Activated T-cell treated with anti-CD3 and anti-CD28 coated beads, Interleukin-2, amount 50 U/mL, for 4 hours (primary cell): ENCODE measurements at regions not wholly inside any gene's neighbourhood (a gene's known extent, or its start where the extent isn't known, plus 50 kb on each side); places are given as distances from the start of the nearest gene placed in this dataset.

Experiments used
- ATAC-seq, 2 donors: fragments of 200-7000 bp; cut with Tn5 transposase; one replicate each; pipeline ENCODE4 v1.10.0; 2021
- DNase-seq: peaks from one replicate; pipeline ENCODE4 v3.0.0-alpha.2; 2020
- H3K27me3 Mint-ChIP-seq: one replicate; pipeline ENCODE4 v1.8.0; 2021; ENCODE audit warnings: low read depth, mixed read lengths
- H3K36me3 Mint-ChIP-seq: one replicate; pipeline ENCODE4 v1.8.0; 2022; ENCODE audit warnings: mixed read lengths; ENCODE audit not compliant: insufficient read depth
- H3K4me1 Mint-ChIP-seq: one replicate; pipeline ENCODE4 v1.8.0; 2021; ENCODE audit warnings: low read depth, mixed read lengths
- H3K4me3 Mint-ChIP-seq: one replicate; pipeline ENCODE4 v1.8.0; 2021; ENCODE audit warnings: mild to moderate bottlenecking, moderate library complexity, mixed read lengths
- H3K9me3 Mint-ChIP-seq: one replicate; pipeline ENCODE4 v1.8.0; 2021; ENCODE audit warnings: mixed read lengths

GRCh38 chr7:106196460-106197021 is 84.4 kb upstream of the SYPL1 start:
- no peaks in the 10 kb centered on the region for H3K36me3 Mint-ChIP-seq
- no peaks in the 10 kb centered on the region for H3K4me1 Mint-ChIP-seq
- DNase-seq: no peak
- no peak overlapping the region for H3K4me3 Mint-ChIP-seq
- H3K27me3 Mint-ChIP-seq: peaks cover 19% of the 10 kb centered on the region
- ATAC-seq: no peak
- H3K9me3 Mint-ChIP-seq: no peaks in the 10 kb centered on the region

- no peak for ATAC-seq
- H3K4me1 Mint-ChIP-seq: no peaks in the 10 kb centered on the region
- no peaks in the 10 kb centered on the region for H3K36me3 Mint-ChIP-seq
- peaks cover 25% of the 10 kb centered on the region for H3K27me3 Mint-ChIP-seq
- H3K4me3 Mint-ChIP-seq: no peak overlapping the region
- no peak for DNase-seq
- H3K9me3 Mint-ChIP-seq: no peaks in the 10 kb centered on the region
These were observed 81.5 kb upstream of the SYPL1 start for GRCh38 chr7:106193661-106194060.

- DNase-seq (no peak), ATAC-seq (no peak)
- no peaks in the 10 kb centered on the region for H3K4me1 Mint-ChIP-seq
- H3K27me3 Mint-ChIP-seq: peaks cover 21% of the 10 kb centered on the region
- no peak overlapping the region for H3K4me3 Mint-ChIP-seq
- no peaks in the 10 kb centered on the region for H3K9me3 Mint-ChIP-seq
- no peaks in the 10 kb centered on the region for H3K36me3 Mint-ChIP-seq
These were observed 78.6 kb upstream of the SYPL1 start for GRCh38 chr7:106190589-106191330.

GRCh38 chr7:106187613-106188350 is 75.7 kb upstream of the SYPL1 start:
- no peak for DNase-seq
- Mint-ChIP-seq H3K27me3 (peaks cover 9% of the 10 kb centered on the region), H3K4me3 (no peak overlapping the region), H3K4me1 (peaks cover 7% of the 10 kb centered on the region), H3K36me3 (no peaks in the 10 kb centered on the region), H3K9me3 (no peaks in the 10 kb centered on the region)
- no peak for ATAC-seq

GRCh38 chr7:106185719-106186118 is 73.6 kb upstream of the SYPL1 start:
- no peak for ATAC-seq

GRCh38 chr7:106183952-106184351 is 71.8 kb upstream of the SYPL1 start:
- H3K9me3 Mint-ChIP-seq: no peaks in the 10 kb centered on the region
- ATAC-seq (no peak), DNase-seq (no peak)
- peaks cover 2% of the 10 kb centered on the region for H3K27me3 Mint-ChIP-seq
- H3K4me3 Mint-ChIP-seq: no peak overlapping the region
- peaks cover 7% of the 10 kb centered on the region for H3K4me1 Mint-ChIP-seq
- no peaks in the 10 kb centered on the region for H3K36me3 Mint-ChIP-seq

More at GRCh38 chr7:106185719-106186118, 73.6 kb upstream of the SYPL1 start:
- Mint-ChIP-seq H3K27me3 (peaks cover 2% of the 10 kb centered on the region), H3K36me3 (no peaks in the 10 kb centered on the region), H3K4me1 (peaks cover 7% of the 10 kb centered on the region), H3K9me3 (no peaks in the 10 kb centered on the region), H3K4me3 (no peak overlapping the region)
- DNase-seq: no peak

- no peak overlapping the region for H3K4me3 Mint-ChIP-seq
- no peaks in the 10 kb centered on the region for H3K9me3 Mint-ChIP-seq
- no peak for ATAC-seq
- H3K36me3 Mint-ChIP-seq: no peaks in the 10 kb centered on the region
- DNase-seq: no peak
- H3K27me3 Mint-ChIP-seq: no peaks in the 10 kb centered on the region
- peaks cover 7% of the 10 kb centered on the region for H3K4me1 Mint-ChIP-seq
These were observed 70.8 kb upstream of the SYPL1 start for GRCh38 chr7:106182904-106183303.

- H3K4me1 Mint-ChIP-seq: peaks cover 9% of the 10 kb centered on the region
- H3K36me3 Mint-ChIP-seq: no peaks in the 10 kb centered on the region
- DNase-seq (no peak), ATAC-seq (no peak)
- H3K9me3 Mint-ChIP-seq: no peaks in the 10 kb centered on the region
- H3K4me3 Mint-ChIP-seq: no peak overlapping the region
- H3K27me3 Mint-ChIP-seq: no peaks in the 10 kb centered on the region
These were observed 69.7 kb upstream of the SYPL1 start for GRCh38 chr7:106181658-106182265.

GRCh38 chr7:106180721-106181120 is 68.6 kb upstream of the SYPL1 start:
- no peaks in the 10 kb centered on the region for H3K36me3 Mint-ChIP-seq
- H3K4me3 Mint-ChIP-seq: no peak overlapping the region
- no peaks in the 10 kb centered on the region for H3K9me3 Mint-ChIP-seq
- DNase-seq (no peak), ATAC-seq (no peak)
- H3K27me3 Mint-ChIP-seq: peaks cover 8% of the 10 kb centered on the region
- H3K4me1 Mint-ChIP-seq: peaks cover 12% of the 10 kb centered on the region

- Mint-ChIP-seq H3K4me3 (no peak overlapping the region), H3K4me1 (peaks cover 11% of the 10 kb centered on the region), H3K9me3 (no peaks in the 10 kb centered on the region), H3K27me3 (peaks cover 11% of the 10 kb centered on the region), H3K36me3 (no peaks in the 10 kb centered on the region)
- DNase-seq: no peak
- ATAC-seq: no peak
These were observed 67.1 kb upstream of the SYPL1 start for GRCh38 chr7:106179256-106179655.

GRCh38 chr7:106178593-106179134 is 66.6 kb upstream of the SYPL1 start:
- ATAC-seq (no peak), DNase-seq (no peak)
- Mint-ChIP-seq H3K27me3 (peaks cover 11% of the 10 kb centered on the region), H3K9me3 (no peaks in the 10 kb centered on the region), H3K4me3 (no peak overlapping the region), H3K4me1 (peaks cover 7% of the 10 kb centered on the region), H3K36me3 (no peaks in the 10 kb centered on the region)

- Mint-ChIP-seq H3K36me3 (no peaks in the 10 kb centered on the region), H3K4me3 (no peak overlapping the region), H3K4me1 (peaks cover 5% of the 10 kb centered on the region), H3K9me3 (no peaks in the 10 kb centered on the region), H3K27me3 (peaks cover 11% of the 10 kb centered on the region)
- no peak for ATAC-seq
- no peak for DNase-seq
These were observed 65.9 kb upstream of the SYPL1 start for GRCh38 chr7:106177738-106178592.

- DNase-seq (no peak), ATAC-seq (no peak)
- no peaks in the 10 kb centered on the region for H3K36me3 Mint-ChIP-seq
- H3K9me3 Mint-ChIP-seq: no peaks in the 10 kb centered on the region
- H3K4me1 Mint-ChIP-seq: peaks cover 5% of the 10 kb centered on the region
- H3K27me3 Mint-ChIP-seq: peaks cover 11% of the 10 kb centered on the region
- H3K4me3 Mint-ChIP-seq: no peak overlapping the region
These were observed 65.2 kb upstream of the SYPL1 start for GRCh38 chr7:106177300-106177690.
